ENCODE measurements at regions not wholly inside any gene's neighbourhood (a gene's known extent, or its start where the extent isn't known, plus 50 kb on each side); places are given as distances from the start of the nearest gene placed in this dataset.

- TF ChIP-seq CTCF (IDR thresholded peaks at IDR 0.05 in 2 of 3, conservative IDR thresholded peaks at IDR 0.05 in 1 of 3; ENCODE audit: insufficient read depth in 2 of 3, low read depth in 1 of 3, low read length in 3 of 3), result no peak
- no peak for TF ChIP-seq TBL1XR1 (IDR thresholded peaks at IDR 0.05; ENCODE audit: low read length in 2 of 2)
- no peak for TF ChIP-seq SMAD3 (CRISPR knock-in tag; conservative IDR thresholded peaks at IDR 0.05)
- no peak for TF ChIP-seq EZH2 (IDR thresholded peaks at IDR 0.05; ENCODE audit: borderline replicate concordance, low read depth, low read length)
- no peak for TF ChIP-seq CHCHD3 (CRISPR knock-in tag; IDR thresholded peaks at IDR 0.05)
- TF ChIP-seq ZBTB49 (CRISPR knock-in tag; IDR thresholded peaks at IDR 0.05; ENCODE audit: borderline replicate concordance), result no peak
- TF ChIP-seq ZNF324 (CRISPR knock-in tag; IDR thresholded peaks at IDR 0.05), result no peak
- no peak for TF ChIP-seq ZNF586 (CRISPR knock-in tag; conservative IDR thresholded peaks at IDR 0.05)
- no peak for TF ChIP-seq MAFF (IDR thresholded peaks at IDR 0.05; ENCODE audit: low read length)
- no peak for TF ChIP-seq ZNF253 (CRISPR knock-in tag; conservative IDR thresholded peaks at IDR 0.05)
- no peak for TF ChIP-seq BDP1 (IDR thresholded peaks at IDR 0.05; ENCODE audit: insufficient read depth, insufficient read length)
- TF ChIP-seq, protein P1, sequence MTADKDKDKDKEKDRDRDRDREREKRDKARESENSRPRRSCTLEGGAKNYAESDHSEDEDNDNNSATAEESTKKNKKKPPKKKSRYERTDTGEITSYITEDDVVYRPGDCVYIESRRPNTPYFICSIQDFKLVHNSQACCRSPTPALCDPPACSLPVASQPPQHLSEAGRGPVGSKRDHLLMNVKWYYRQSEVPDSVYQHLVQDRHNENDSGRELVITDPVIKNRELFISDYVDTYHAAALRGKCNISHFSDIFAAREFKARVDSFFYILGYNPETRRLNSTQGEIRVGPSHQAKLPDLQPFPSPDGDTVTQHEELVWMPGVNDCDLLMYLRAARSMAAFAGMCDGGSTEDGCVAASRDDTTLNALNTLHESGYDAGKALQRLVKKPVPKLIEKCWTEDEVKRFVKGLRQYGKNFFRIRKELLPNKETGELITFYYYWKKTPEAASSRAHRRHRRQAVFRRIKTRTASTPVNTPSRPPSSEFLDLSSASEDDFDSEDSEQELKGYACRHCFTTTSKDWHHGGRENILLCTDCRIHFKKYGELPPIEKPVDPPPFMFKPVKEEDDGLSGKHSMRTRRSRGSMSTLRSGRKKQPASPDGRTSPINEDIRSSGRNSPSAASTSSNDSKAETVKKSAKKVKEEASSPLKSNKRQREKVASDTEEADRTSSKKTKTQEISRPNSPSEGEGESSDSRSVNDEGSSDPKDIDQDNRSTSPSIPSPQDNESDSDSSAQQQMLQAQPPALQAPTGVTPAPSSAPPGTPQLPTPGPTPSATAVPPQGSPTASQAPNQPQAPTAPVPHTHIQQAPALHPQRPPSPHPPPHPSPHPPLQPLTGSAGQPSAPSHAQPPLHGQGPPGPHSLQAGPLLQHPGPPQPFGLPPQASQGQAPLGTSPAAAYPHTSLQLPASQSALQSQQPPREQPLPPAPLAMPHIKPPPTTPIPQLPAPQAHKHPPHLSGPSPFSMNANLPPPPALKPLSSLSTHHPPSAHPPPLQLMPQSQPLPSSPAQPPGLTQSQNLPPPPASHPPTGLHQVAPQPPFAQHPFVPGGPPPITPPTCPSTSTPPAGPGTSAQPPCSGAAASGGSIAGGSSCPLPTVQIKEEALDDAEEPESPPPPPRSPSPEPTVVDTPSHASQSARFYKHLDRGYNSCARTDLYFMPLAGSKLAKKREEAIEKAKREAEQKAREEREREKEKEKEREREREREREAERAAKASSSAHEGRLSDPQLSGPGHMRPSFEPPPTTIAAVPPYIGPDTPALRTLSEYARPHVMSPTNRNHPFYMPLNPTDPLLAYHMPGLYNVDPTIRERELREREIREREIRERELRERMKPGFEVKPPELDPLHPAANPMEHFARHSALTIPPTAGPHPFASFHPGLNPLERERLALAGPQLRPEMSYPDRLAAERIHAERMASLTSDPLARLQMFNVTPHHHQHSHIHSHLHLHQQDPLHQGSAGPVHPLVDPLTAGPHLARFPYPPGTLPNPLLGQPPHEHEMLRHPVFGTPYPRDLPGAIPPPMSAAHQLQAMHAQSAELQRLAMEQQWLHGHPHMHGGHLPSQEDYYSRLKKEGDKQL (CRISPR knock-in tag; IDR thresholded peaks at IDR 0.05; ENCODE audit: borderline replicate concordance), result no peak
- no peak for TF ChIP-seq NR4A1 (CRISPR knock-in tag; IDR thresholded peaks at IDR 0.05)
- TF ChIP-seq NR4A1 (tag; IDR thresholded peaks at IDR 0.05), result no peak
- TF ChIP-seq ZNF232 (CRISPR knock-in tag; IDR thresholded peaks at IDR 0.05), result no peak
Observed at GRCh38 chr11:19565639-19566038, 147.0 kb upstream of the NAV2 start.
